GM12874 (cell line): ENCODE measurements at regions not wholly inside any gene's neighbourhood (a gene's known extent, or its start where the extent isn't known, plus 50 kb on each side); places are given as distances from the start of the nearest gene placed in this dataset.

Experiments
- CTCF ChIP-seq: IDR thresholded peaks from 2 replicates; pipeline ENCODE4 v1.5.1; 2011; ENCODE audit warnings: low read depth, mild to moderate bottlenecking, control low read depth, low read length, moderate library complexity; ENCODE audit not compliant: insufficient read depth

GRCh38 chr10:6889718-6890117 lies 309.6 kb upstream of the PRKCQ start:
- no peak for TF ChIP-seq CTCF

GRCh38 chr10:6888434-6888833 lies 308.4 kb upstream of the PRKCQ start:
- no peak for TF ChIP-seq CTCF

GRCh38 chr10:6885284-6885683 lies 305.2 kb upstream of the PRKCQ start:
- TF ChIP-seq CTCF, result no peak

- no peak for TF ChIP-seq CTCF
Measured at GRCh38 chr10:6881987-6882386, 301.9 kb upstream of the PRKCQ start.

- TF ChIP-seq CTCF, result 0 out of 2 replicates have a peak, but pooled peaks have one; percentile 9
Measured at GRCh38 chr10:6877722-6878392, 297.8 kb upstream of the PRKCQ start.

GRCh38 chr10:6877336-6877721 lies 297.3 kb upstream of the PRKCQ start:
- no peak for TF ChIP-seq CTCF

GRCh38 chr10:6875269-6875865 lies 295.3 kb upstream of the PRKCQ start:
- no peak for TF ChIP-seq CTCF
